IMR-90 (cell line): ENCODE measurements at regions not wholly inside any gene's neighbourhood (a gene's known extent, or its start where the extent isn't known, plus 50 kb on each side); places are given as distances from the start of the nearest gene placed in this dataset.

Source experiments
- BHLHE40 ChIP-seq: fragments of 150-350 bp; IDR thresholded peaks from 2 replicates; pipeline ENCODE4 v1.6.1; 2016; ENCODE audit warnings: mild to moderate bottlenecking, low read depth, low read length
- CEBPB ChIP-seq: IDR thresholded peaks from 2 replicates; pipeline ENCODE4 v1.6.1; 2012; ENCODE audit warnings: low read depth, low read length, improper control_type of control experiment
- ELK1 ChIP-seq: fragments of 150-350 bp; IDR thresholded peaks from 2 replicates; pipeline ENCODE4 v1.6.1; 2016; ENCODE audit warnings: low read depth, mild to moderate bottlenecking, low read length, moderate library complexity, borderline replicate concordance
- FOS ChIP-seq: fragments of 150-350 bp; IDR thresholded peaks from 2 replicates; pipeline ENCODE4 v1.6.1; 2016; ENCODE audit warnings: low read depth, low read length
- MAFK ChIP-seq: IDR thresholded peaks from 2 replicates; pipeline ENCODE4 v1.6.1; 2012; ENCODE audit warnings: low read depth, low read length, improper control_type of control experiment
- MAZ ChIP-seq: IDR thresholded peaks from 2 replicates; pipeline ENCODE4 v1.6.1; 2012; ENCODE audit warnings: low read depth, mild to moderate bottlenecking, low read length, improper control_type of control experiment, moderate library complexity, borderline replicate concordance
- MXI1 ChIP-seq: IDR thresholded peaks from 2 replicates; pipeline ENCODE4 v1.6.1; 2012; ENCODE audit warnings: low read depth, mild to moderate bottlenecking, low read length, moderate library complexity, borderline replicate concordance
- NFE2L2 ChIP-seq: fragments of 150-350 bp; IDR thresholded peaks from 2 replicates; pipeline ENCODE4 v1.6.1; 2016; ENCODE audit warnings: low read depth, mild to moderate bottlenecking, low read length
- POLR2A ChIP-seq: IDR thresholded peaks from 2 replicates; pipeline ENCODE4 v1.6.1; 2012; ENCODE audit warnings: mild to moderate bottlenecking, low read depth, low read length
- RAD21 ChIP-seq: IDR thresholded peaks from 2 replicates; pipeline ENCODE4 v1.6.1; 2012; ENCODE audit warnings: low read length, improper control_type of control experiment
- RCOR1 ChIP-seq: IDR thresholded peaks from 2 replicates; pipeline ENCODE4 v1.6.1; 2012; ENCODE audit warnings: mild to moderate bottlenecking, low read length, improper control_type of control experiment; ENCODE audit not compliant: insufficient replicate concordance
- RFX5 ChIP-seq: IDR thresholded peaks from 2 replicates; pipeline ENCODE4 v1.8.0; 2012; ENCODE audit warnings: low read depth, mild to moderate bottlenecking, low read length, moderate library complexity
- SMC3 ChIP-seq: fragments of 150-350 bp; IDR thresholded peaks from 2 replicates; pipeline ENCODE4 v1.6.1; 2016; ENCODE audit warnings: low read depth, mild to moderate bottlenecking, antibody characterized with exemption, low read length, moderate library complexity
- TF ChIP-seq, protein P1 (sequence below): conservative IDR thresholded peaks from 2 replicates; pipeline ENCODE4 v1.5.1; 2012; ENCODE audit warnings: mild to moderate bottlenecking, low read depth, low read length, improper control_type of control experiment

GRCh38 chr3:152969557-152970300 is 134.8 kb downstream of the P2RY1 start:
- no peak for TF ChIP-seq POLR2A
- TF ChIP-seq, protein P1, sequence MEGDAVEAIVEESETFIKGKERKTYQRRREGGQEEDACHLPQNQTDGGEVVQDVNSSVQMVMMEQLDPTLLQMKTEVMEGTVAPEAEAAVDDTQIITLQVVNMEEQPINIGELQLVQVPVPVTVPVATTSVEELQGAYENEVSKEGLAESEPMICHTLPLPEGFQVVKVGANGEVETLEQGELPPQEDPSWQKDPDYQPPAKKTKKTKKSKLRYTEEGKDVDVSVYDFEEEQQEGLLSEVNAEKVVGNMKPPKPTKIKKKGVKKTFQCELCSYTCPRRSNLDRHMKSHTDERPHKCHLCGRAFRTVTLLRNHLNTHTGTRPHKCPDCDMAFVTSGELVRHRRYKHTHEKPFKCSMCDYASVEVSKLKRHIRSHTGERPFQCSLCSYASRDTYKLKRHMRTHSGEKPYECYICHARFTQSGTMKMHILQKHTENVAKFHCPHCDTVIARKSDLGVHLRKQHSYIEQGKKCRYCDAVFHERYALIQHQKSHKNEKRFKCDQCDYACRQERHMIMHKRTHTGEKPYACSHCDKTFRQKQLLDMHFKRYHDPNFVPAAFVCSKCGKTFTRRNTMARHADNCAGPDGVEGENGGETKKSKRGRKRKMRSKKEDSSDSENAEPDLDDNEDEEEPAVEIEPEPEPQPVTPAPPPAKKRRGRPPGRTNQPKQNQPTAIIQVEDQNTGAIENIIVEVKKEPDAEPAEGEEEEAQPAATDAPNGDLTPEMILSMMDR = no peak
- no peak for TF ChIP-seq RFX5
- no peak for TF ChIP-seq RAD21
- TF ChIP-seq RCOR1 = no peak
- TF ChIP-seq FOS = no peak
- no peak for TF ChIP-seq SMC3
- no peak for TF ChIP-seq CEBPB
- no peak for TF ChIP-seq MAZ
- no peak for TF ChIP-seq MXI1
- no peak for TF ChIP-seq NFE2L2
- no peak for TF ChIP-seq BHLHE40
- no peak for TF ChIP-seq MAFK
- no peak for TF ChIP-seq ELK1
